ENCODE measurements at regions not wholly inside any gene's neighbourhood (a gene's known extent, or its start where the extent isn't known, plus 50 kb on each side); places are given as distances from the start of the nearest gene placed in this dataset.

- no peak for TF ChIP-seq ZBTB33 (IDR thresholded peaks at IDR 0.05; ENCODE audit: borderline replicate concordance, low read depth)
- TF ChIP-seq TCF12 (IDR thresholded peaks at IDR 0.05) = no peak
These were observed 196.8 kb upstream of the RPS6KA3 start for GRCh38 chrX:20463296-20464075.
